ENCODE measurements at regions not wholly inside any gene's neighbourhood (a gene's known extent, or its start where the extent isn't known, plus 50 kb on each side); places are given as distances from the start of the nearest gene placed in this dataset.
A peak's percentile ranks its signal among the peaks of the same experiment; 100 is the strongest.

DNA sequence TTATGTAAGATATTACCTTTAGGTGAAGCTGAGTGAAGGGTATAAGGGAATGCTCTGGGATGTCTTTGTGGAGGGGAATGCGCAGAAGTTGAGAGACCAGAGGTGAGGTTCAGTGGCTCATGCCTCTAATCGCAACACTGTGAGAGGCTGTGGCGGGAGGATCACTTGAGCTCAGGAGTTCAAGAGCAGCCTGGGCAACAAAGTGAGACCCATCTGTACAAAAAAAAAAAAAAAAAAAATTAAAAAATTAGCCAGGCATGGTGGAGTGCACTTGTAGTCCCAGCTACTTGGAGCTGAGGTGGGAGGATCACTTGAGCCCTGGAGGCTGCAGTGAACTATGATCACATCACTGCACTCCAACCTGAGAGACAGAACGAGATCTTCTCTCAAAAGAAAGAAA lies 57.3 kb upstream of the SP3 start:
- DNase-seq = no peak

DNA sequence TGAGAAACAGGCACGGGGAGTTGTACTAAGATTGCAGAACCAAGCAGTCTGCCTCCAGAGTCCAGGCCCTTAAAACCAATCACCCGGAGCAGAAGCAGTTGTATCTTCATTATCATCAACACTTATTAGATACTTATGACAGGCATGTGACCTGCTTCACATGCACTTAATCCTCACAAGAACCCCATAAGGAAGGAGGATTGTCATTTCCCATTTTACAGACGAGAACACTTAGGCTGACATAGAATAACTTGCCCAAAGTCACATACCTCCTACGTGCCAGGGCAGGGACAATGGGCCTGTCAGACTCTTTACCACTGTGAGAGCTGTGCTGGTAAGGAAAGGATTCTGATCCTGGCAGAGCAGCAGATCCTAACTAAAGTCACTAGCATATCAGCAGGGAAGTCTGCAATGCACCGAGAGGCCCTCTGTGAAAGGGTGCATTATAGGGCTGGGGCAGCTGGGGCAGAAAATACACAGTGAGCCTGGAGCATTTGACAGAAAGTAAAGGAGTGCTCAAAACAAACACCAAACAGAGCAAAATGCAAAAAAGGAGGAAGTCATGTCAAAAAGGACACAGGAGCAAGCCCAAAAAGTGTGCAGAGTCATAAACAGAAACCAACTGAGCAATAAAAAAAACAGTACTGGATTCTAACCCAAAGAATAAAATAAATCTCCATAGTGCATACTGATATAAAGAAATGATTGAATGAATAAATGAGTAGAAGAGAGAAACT lies 55.9 kb upstream of the SP3 start:
- peak; percentile 22 for DNase-seq

DNA sequence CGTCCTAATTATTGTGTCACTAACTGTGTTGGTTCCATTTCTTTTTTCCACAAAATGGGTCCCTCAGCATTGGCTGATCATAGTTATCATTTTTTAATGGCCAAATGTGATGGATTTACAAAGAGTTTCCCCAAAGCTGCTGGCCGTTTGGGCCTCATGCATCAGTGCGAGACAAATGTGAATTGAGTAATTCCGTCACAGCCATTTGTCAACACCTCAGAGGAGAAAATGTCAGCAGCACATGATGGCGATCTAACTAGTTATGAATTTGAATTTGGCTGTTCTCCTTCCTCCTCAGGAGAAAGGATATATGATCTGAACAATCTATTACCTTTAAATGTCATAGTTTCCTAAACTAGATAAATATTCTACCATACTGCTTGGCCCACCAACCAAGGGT lies 54.9 kb upstream of the SP3 start:
- no peak for DNase-seq

DNA sequence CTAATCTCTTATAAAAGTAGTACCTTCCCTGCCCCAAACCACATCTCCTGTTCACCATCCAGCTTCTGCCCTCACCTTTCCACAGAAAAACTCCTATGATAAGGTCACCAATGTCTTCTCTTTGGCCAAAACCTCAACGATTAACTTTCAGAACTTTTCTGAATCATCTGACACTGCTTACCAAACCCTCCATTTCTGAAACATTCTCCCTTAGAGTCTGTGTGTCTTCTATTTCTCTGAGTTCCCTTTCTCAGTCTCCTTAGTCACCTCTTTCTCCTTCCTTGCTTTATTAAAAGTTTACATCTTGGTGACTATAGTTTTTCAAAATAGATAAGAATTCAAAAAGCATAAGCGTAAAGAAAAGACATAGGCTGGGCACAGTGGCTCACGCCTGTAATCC lies 51.3 kb upstream of the SP3 start:
- DNase-seq = no peak

DNA sequence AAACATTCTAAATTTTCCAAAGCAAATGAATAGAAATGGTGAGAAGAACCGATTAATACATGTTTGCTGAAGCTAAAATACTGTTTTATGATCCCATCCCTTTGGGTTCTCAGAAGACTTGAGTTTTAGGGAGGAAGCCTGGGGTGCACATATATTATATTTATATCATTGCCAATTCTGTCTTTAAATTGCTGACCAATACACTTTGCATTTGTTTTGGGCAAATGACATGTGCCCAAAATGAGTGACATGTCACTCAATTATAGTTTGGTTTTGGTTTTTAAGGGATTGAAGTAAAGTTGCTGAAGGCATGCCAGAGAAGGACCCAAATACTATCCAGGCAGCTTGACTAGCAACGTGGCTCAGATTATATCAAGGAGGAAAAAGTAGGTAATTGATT lies 50.3 kb upstream of the SP3 start:
- DNase-seq = no peak

Measured in hematopoietic multipotent progenitor cell treated with erythropoietin and hydrocortisone succinate and interleukin-3 and kit ligand, for 4 days (in vitro differentiated cells).